Testis (tissue), 2 donors: ENCODE measurements at regions not wholly inside any gene's neighbourhood (a gene's known extent, or its start where the extent isn't known, plus 50 kb on each side); places are given as distances from the start of the nearest gene placed in this dataset.

Experiments
- CTCF ChIP-seq, 3 experiments: fragments of 450-650 bp in 2 of 3; fragments of 200-600 bp in 1 of 3; sonication (generic) in 1 of 3; IDR thresholded peaks; one replicate each; pipeline ENCODE4 v1.5.1; 2016 to 2019; ENCODE audit warnings: antibody characterized with exemption in 3 of 3, mild to moderate bottlenecking in 2 of 3, moderate library complexity in 1 of 3
- POLR2A ChIP-seq: fragments of 450-650 bp; IDR thresholded peaks from one replicate; pipeline ENCODE4 v1.6.1; 2017; ENCODE audit warnings: antibody characterized with exemption, mild to moderate bottlenecking, moderate library complexity

- TF ChIP-seq CTCF (IDR thresholded peaks at IDR 0.05) (no peak), POLR2A (no peak)
These were observed 564.3 kb downstream of the SLC4A3 start for GRCh38 chr2:220191737-220192136.
